Stimulated activated CD4-positive, alpha-beta T cell treated with anti-CD3 and anti-CD28 coated beads, TNF-alpha, amount 100 ng/mL, for 1 hour (primary cell): ENCODE measurements at regions not wholly inside any gene's neighbourhood (a gene's known extent, or its start where the extent isn't known, plus 50 kb on each side); places are given as distances from the start of the nearest gene placed in this dataset.

Source experiments
- DNase-seq, 3 donors: peaks; one replicate each; pipeline ENCODE4 v3.0.0-alpha.2; 2020; ENCODE audit warnings: low read depth in 3 of 3, low spot score in 1 of 3

- DNase-seq: no peak
Measured at GRCh38 chr3:178072391-178073305, 463.6 kb upstream of the KCNMB2 start.

- no peak for DNase-seq
Measured at GRCh38 chr3:178073366-178073765, 462.9 kb upstream of the KCNMB2 start.

DNA sequence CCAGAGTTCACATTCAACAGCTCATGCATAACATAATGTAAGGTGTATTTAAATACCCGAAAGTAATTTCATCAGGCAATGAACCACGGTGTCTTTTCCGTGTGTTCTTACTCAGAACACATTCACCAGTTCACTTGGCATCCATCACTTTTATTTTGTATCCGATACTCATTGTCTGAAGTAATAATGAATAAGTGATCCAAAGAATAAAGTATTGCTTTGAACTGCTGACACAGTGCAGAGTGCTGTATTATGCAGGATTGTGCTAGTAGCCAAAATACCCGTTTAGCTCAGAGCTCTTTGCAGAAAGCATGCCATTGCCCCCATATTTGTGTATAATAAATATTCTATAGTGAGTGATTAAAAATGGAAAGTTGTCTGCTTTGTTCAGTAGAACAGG, 460.9 kb upstream of the KCNMB2 start:
- DNase-seq: no peak

- DNase-seq: no peak
Measured at GRCh38 chr3:178078953-178079352, 457.3 kb upstream of the KCNMB2 start.

- no peak for DNase-seq
Measured at GRCh38 chr3:178079966-178080365, 456.3 kb upstream of the KCNMB2 start.

- DNase-seq: no peak
Measured at GRCh38 chr3:178082326-178082906, 453.8 kb upstream of the KCNMB2 start.

DNA sequence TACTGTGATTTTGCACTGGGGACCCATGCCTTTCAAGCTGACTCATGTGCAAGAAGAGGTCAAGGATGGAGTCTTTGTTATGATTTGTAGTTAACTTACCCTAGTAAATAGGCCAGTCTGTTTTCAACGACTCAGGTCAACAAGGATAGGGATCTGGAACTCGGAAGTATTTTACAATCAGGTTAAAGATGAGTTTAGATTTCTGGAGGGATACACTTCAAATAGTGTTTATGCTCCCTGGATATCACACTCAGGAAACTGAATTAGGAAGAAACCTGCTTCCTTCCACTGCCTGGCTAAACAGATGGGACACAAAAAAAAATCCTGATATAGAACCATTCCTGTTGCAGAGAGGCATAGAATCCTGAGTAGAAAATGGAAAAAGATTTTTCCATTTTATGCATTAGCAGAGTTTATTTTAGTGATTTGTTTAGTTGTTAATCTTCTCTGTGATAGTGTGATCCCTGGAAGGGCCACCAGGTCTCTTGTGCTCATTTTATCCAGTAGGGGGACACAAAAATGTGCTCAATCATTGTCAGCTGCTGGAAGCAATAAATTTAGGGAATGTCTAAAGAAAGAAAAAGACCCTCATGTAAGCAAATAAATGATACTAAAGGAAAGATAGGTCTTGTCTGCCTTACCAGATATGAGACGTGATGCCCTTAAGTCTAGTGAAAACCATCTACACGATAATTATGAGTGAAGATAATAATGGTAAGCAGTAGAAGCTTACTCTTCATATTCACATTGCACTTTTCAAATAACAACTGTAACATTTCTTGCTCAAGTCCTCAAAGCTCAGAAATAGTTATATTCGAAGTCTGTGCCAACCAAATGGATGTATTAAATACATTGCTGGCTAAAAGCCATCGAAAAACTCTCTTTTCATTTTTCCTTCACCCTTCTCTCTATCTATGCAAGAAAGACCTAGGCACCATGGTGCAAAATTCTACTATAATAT, 452.1 kb upstream of the KCNMB2 start:
- DNase-seq: no peak

DNA sequence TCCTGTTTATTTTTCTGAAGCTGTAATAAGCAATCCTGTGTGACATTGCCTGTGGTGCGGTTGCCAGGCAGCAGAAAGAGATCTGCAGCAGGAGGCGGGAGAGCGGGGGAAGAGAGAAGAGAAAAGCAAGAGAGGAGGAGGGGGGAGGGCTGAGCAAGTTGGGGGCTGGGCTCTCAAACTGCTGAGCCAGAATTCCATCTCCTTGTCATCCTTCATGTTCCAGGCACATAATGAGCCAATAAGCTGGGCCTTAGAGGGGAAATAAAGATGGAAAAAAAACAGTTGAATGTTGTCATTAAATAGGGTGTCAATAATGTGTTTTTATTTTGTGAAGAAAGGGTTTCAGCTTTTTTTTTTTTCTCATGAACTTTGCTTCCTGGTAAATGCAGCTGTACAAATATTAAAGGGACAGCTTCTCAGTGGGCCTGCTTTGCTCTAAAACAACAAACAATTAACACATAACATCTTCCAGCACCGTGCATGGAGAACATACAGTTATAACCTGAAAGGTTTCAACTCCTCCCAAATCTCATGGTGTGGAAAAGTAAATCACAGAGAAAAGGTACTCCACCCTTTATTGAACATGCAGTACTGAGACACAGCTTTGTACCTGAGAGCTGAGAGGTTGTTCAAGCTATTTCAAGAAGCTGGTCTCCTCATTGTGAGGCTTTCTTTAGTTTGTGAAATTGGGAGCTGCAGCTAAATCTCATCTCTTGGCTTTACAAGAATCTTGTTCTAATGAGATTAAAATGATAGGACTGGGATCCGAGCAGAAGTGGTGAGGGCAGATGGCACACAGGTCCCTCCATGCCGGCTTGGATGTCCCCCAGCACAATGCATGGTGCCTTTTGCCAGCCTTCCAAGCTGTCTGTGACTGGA, 451.1 kb upstream of the KCNMB2 start:
- DNase-seq: peak in 1 of 3 donors; percentile 10

GRCh38 chr3:178085817-178086123, 450.5 kb upstream of the KCNMB2 start:
- no peak for DNase-seq

- DNase-seq: no peak
Measured at GRCh38 chr3:178086144-178086825, 450.0 kb upstream of the KCNMB2 start.

DNA sequence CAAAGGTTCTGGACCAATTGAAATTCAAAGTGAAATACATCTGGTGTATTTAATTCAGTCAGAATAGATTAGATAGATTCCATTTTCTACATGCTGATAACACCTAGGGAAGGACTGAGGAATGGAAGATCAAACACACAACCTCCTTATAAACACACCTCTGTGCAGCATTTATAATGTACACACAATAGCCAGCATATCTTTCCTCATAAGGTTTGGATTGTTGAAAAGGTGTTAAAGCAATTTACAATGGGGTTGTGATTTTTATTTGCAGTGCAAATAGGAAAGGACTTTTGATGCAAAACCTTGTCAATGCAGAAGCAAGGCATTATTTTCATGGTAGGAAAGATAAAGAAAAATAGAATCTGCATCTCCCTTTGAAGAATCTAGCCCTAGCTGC, 448.9 kb upstream of the KCNMB2 start:
- no peak for DNase-seq

GRCh38 chr3:178088963-178089362, 447.3 kb upstream of the KCNMB2 start:
- no peak for DNase-seq

DNA sequence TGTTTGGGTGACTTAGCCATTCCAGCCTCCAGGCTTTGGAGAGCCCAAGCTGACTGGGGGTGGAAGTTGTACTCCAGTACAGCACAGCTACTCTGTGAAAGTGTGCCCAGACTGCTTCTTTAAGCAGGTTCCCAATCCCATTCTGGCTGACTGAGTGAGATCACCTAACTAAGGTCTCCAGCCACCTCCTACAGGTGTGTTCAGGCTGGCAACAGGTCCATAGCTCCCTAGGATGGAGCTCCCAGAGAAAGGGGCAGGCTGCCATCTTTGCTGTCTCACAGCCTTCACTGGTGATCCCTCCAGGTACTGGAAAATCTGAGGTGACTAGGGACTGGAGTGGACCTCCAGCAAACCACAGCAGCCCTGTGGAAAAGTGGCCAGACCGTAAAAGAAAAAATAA, 445.3 kb upstream of the KCNMB2 start:
- DNase-seq: no peak

GRCh38 chr3:178095522-178095921, 440.7 kb upstream of the KCNMB2 start:
- no peak for DNase-seq

DNA sequence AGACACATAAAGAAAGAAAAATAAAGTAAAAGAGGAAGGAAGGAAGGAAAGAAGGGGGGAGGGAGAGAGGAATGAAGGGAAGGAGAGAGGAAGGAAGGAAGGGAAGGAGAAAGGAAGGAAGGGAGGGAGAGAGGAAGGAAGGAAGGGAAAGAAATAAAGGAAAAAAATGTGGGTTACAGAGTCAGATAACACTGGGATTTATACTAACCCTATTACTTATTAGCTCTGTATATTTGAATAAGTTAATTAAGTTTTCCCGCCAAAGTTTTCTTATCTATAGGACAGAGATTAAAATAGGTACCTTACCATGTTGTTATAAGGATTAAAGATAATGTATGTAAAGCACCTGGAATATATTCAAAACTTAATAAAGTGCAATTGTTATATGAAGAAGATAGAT, 439.3 kb upstream of the KCNMB2 start:
- no peak for DNase-seq

DNA sequence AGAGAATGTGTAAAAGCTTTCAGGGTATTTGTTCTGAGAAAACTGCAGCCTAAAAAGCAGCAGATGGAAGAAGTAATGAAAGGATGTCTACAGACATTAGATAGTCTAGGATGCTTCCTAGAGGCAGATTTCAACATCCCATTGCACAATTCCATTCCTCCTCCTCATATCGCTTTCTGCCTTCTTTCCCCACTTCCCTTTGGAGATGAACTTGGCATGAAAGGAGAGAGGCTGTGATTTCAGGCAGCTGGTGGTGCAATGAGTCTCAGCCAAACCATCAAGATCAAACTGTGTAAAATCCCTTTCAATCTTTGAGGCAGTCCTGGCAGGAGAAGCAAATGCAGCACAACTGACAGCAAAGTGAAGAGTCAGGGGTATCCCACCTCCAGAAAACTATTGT, 438.7 kb upstream of the KCNMB2 start:
- no peak for DNase-seq

- DNase-seq: no peak
Measured at GRCh38 chr3:178099274-178099673, 437.0 kb upstream of the KCNMB2 start.

GRCh38 chr3:178099862-178100261, 436.4 kb upstream of the KCNMB2 start:
- DNase-seq: no peak

GRCh38 chr3:178100908-178101307, 435.3 kb upstream of the KCNMB2 start:
- no peak for DNase-seq

GRCh38 chr3:178103140-178103539, 433.1 kb upstream of the KCNMB2 start:
- DNase-seq: no peak
